Breast epithelium (tissue), 3 donors: ENCODE measurements at regions not wholly inside any gene's neighbourhood (a gene's known extent, or its start where the extent isn't known, plus 50 kb on each side); places are given as distances from the start of the nearest gene placed in this dataset.

Experiments
- CTCF ChIP-seq, 3 donors: fragments of 450-650 bp; IDR thresholded peaks; one replicate each; pipeline ENCODE4 v1.5.1; 2016 to 2017; ENCODE audit warnings: antibody characterized with exemption in 3 of 3, mild to moderate bottlenecking in 3 of 3, moderate library complexity in 3 of 3
- POLR2A ChIP-seq: fragments of 450-650 bp; IDR thresholded peaks from one replicate; pipeline ENCODE4 v1.6.1; 2016; ENCODE audit warnings: antibody characterized with exemption, mild to moderate bottlenecking, moderate library complexity
- POLR2AphosphoS5 ChIP-seq, 3 donors: sonication (generic); formaldehyde crosslinking; IDR thresholded peaks; one replicate each; pipeline ENCODE4 v1.6.1; 2017; ENCODE audit warnings: antibody characterized with exemption in 3 of 3

GRCh38 chr6:2429032-2429431 lies 183.6 kb upstream of the GMDS start:
- no peak for TF ChIP-seq CTCF (IDR thresholded peaks at IDR 0.05)
- TF ChIP-seq POLR2A: no peak
- TF ChIP-seq POLR2AphosphoS5 (IDR thresholded peaks at IDR 0.05): no peak
